Left ventricle myocardium inferior (tissue), 1 donor: ENCODE measurements at regions not wholly inside any gene's neighbourhood (a gene's known extent, or its start where the extent isn't known, plus 50 kb on each side); places are given as distances from the start of the nearest gene placed in this dataset.

Experiments used
- DNase-seq: peaks from one replicate; pipeline ENCODE4 v3.0.0-alpha.2; 2020
- H3K27ac ChIP-seq: fragments of 200-600 bp; replicated peaks from 2 replicates; pipeline ENCODE4 v1.8.0; 2021
- H3K27me3 ChIP-seq: fragments of 200-600 bp; 2 replicates; pipeline ENCODE4 v1.8.0; 2021; ENCODE audit warnings: low read depth
- H3K36me3 ChIP-seq: fragments of 200-600 bp; 2 replicates; pipeline ENCODE4 v1.8.0; 2021
- H3K4me1 ChIP-seq: fragments of 200-600 bp; 2 replicates; pipeline ENCODE4 v1.8.0; 2021
- H3K4me3 ChIP-seq: fragments of 200-600 bp; 2 replicates; pipeline ENCODE4 v1.8.0; 2021; ENCODE audit warnings: mild to moderate bottlenecking, moderate library complexity
- H3K9me3 ChIP-seq: fragments of 200-600 bp; replicated peaks from 2 replicates; pipeline ENCODE4 v1.8.0; 2021
- CTCF ChIP-seq: fragments of 200-600 bp; IDR thresholded peaks from 2 replicates; pipeline ENCODE4 v1.8.0; 2021; ENCODE audit warnings: antibody characterized with exemption, mild to moderate bottlenecking, borderline replicate concordance
- intact Hi-C: fragments of 100-400 bp; cut with micrococcal nuclease; formaldehyde crosslinking; loops from one replicate; pipeline ENCODE4 v1.11.0; 2022
- donor health status: DM: no; HTN: yes; CAD: no; lungs with severe emphysema.

- intact Hi-C loops = no loop called here
These were observed 247.3 kb downstream of the SIPA1L2 start for GRCh38 chr1:232382671-232383070.

GRCh38 chr1:232381394-232382100 is 248.4 kb downstream of the SIPA1L2 start:
- Histone ChIP-seq H3K4me3 (no peak overlapping the region), H3K27me3 (no peaks in the 10 kb centered on the region), H3K36me3 (no peaks in the 10 kb centered on the region), H3K4me1 (peaks cover 28% of the 10 kb centered on the region), H3K27ac (no peak overlapping the region), H3K9me3 (no peaks in the 10 kb centered on the region)
- intact Hi-C loops = no loop called here
- DNase-seq = no peak
- no peak for TF ChIP-seq CTCF

More at GRCh38 chr1:232382671-232383070, 247.3 kb downstream of the SIPA1L2 start:
- DNase-seq = no peak
- H3K27ac ChIP-seq = no peak overlapping the region
- H3K27me3 ChIP-seq = no peaks in the 10 kb centered on the region
- peaks cover 18% of the 10 kb centered on the region for H3K4me1 ChIP-seq
- H3K9me3 ChIP-seq = no peaks in the 10 kb centered on the region
- no peaks in the 10 kb centered on the region for H3K36me3 ChIP-seq
- no peak for TF ChIP-seq CTCF
- no peak overlapping the region for H3K4me3 ChIP-seq

- peaks cover 27% of the 10 kb centered on the region for H3K4me1 ChIP-seq
- H3K36me3 ChIP-seq = no peaks in the 10 kb centered on the region
- no peak overlapping the region for H3K4me3 ChIP-seq
- no peaks in the 10 kb centered on the region for H3K27me3 ChIP-seq
- no peaks in the 10 kb centered on the region for H3K9me3 ChIP-seq
- no peak for DNase-seq
- H3K27ac ChIP-seq = no peak overlapping the region
- intact Hi-C loops = no loop called here
- TF ChIP-seq CTCF = no peak
These were observed 249.3 kb downstream of the SIPA1L2 start for GRCh38 chr1:232380596-232380995.

- Histone ChIP-seq H3K36me3 (no peaks in the 10 kb centered on the region), H3K27ac (no peak overlapping the region), H3K9me3 (no peaks in the 10 kb centered on the region), H3K4me1 (peaks cover 27% of the 10 kb centered on the region), H3K4me3 (no peak overlapping the region), H3K27me3 (no peaks in the 10 kb centered on the region)
- intact Hi-C loops = no loop called here
- no peak for DNase-seq
- no peak for TF ChIP-seq CTCF
These were observed 249.8 kb downstream of the SIPA1L2 start for GRCh38 chr1:232380131-232380530.

DNA sequence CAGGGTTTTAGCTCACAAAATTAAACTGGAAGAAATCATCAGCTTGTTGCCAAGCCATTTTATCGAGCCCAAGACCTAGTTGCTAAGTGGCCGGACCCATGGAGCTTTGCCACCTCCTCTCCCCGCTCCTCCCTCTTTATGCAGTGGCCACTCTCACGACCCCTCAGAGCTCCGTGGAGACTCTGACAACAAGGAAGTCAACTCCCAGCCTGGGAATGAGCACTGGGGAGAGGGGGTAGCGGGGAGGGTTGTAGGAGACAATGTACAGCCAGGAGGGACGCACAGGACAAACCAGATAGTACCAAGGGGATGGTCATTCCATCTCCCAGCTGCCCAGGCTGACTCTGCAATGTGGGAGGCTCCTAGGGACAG is 250.9 kb downstream of the SIPA1L2 start:
- intact Hi-C loops = no loop called here
- H3K4me3 ChIP-seq = no peak overlapping the region
- no peak for TF ChIP-seq CTCF
- no peak for DNase-seq
- no peaks in the 10 kb centered on the region for H3K36me3 ChIP-seq
- no peaks in the 10 kb centered on the region for H3K27me3 ChIP-seq
- no peaks in the 10 kb centered on the region for H3K9me3 ChIP-seq
- peak overlapping the region; percentile 67 for H3K27ac ChIP-seq
- peaks cover 27% of the 10 kb centered on the region for H3K4me1 ChIP-seq
